ENCODE measurements at regions not wholly inside any gene's neighbourhood (a gene's known extent, or its start where the extent isn't known, plus 50 kb on each side); places are given as distances from the start of the nearest gene placed in this dataset.
"Not testable (repeated sequence)": the region's sequence is repeated elsewhere in the genome, so short reads cannot be mapped to it uniquely, and the experiment has no call there.

DNA sequence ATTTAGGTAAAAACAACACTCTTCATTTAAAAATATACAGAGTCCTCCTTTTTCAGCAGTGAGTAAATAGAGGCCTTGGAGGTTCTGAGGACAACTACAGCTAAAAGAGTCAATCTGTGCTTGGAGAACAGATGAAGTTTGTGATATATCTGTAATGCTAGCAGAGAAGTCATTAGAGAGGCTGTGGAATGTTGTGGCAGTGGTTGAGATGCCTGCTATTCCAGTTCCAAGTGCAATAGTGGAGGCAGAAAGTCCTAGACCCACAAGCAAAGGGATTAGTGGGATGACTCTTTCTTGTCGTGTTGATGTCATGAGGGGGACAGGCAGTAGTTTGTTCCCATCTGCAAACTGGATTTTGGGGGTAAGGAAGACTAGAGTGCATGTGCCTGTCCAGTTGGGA, 62.1 kb upstream of the EZR start:
- not testable (repeated sequence) for DNase-seq

GRCh38 chr6:158879180-158879579, 60.0 kb upstream of the EZR start:
- DNase-seq, result no peak

DNA sequence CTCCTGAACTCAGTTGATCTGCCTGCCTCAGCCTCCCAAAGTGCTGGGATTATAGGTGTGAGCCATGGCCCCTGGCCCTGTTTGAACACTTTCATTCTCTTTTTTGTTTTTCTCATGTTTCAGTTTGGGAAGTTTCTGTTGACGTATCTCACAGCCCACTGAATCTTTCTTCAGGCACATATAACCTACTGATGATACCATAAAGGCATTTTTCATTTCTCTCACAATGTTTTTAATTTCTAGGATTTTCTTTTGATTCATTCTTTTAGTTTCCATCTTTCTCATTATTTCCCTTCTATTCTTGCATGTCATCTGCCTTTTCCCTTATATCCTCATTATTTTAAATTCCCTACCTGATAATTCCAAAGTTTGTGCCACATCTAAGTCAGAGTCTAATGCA, 58.5 kb upstream of the EZR start:
- no peak for DNase-seq

DNA sequence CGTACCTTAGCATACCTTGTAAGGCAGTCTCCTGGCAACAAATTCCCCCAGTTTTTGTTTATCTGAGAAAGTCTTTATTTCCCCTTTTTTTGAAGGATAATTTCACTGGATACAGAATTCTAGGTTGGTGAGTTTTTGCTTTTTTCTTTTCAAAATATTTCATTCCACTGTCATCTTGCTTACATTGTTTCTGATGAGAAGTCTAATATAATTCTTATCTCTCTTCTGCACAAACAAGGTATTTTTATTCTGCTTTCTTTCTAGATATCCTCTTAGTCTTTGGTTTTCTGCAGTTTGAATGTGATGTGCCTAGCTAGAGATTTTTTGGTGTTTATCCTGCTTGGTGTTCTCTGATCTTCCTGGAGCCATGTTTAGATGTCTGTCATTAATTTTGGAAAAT, 57.7 kb upstream of the EZR start:
- no peak for DNase-seq

- no peak for DNase-seq
Observed at GRCh38 chr6:158870649-158870957, 51.4 kb upstream of the EZR start.

DNA sequence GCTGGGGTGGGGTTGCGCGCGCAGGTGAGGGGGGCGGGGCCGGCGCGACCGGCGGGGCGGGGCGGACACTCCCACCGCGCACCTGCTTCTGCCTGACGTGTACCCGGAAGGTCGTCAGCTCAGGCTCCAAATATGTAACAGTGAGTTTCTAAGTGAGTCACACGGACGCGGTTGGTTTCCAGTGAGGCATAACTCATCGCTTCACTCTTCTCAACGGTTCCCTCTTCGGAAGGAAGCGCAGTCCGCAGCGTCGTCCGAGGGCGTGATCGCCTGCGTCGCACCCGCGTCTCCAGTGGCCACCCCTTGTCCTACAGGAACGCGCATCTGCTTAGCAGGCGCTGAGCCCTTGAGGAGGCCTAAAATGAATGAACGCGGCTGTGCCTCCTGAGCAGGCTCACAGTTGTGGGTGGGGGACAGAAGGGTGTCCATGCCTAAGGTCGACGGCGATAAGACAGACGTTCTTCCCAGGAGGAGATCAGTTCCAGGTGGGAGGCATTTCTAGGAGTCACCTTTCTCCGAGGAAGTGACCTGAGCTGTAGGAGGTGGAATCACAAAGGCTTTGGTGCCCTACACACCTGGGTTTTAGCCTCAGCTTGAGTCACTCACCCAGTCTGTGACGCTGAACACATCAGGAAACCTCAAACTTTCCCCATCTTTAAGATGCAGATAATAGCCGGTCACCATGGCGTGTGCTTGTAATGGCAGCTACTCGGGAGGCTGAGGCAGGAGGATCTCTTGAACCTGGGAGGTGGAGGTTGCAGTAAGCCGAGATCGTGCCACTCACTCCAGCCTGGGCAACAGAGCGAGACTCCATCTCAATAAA, 50.9 kb upstream of the EZR start:
- DNase-seq, result peak; percentile 84

- DNase-seq, result no peak
Observed at GRCh38 chr6:158868890-158869825, 50.0 kb upstream of the EZR start.

Measured in NCI-H1436 treated with DMSO at 0.1 percent for 48 hours (cell line).